ENCODE measurements at regions not wholly inside any gene's neighbourhood (a gene's known extent, or its start where the extent isn't known, plus 50 kb on each side); places are given as distances from the start of the nearest gene placed in this dataset.
"Not testable (repeated sequence)": the region's sequence is repeated elsewhere in the genome, so short reads cannot be mapped to it uniquely, and the experiment has no call there.

GRCh38 chrX:142861557-142861956, 164.2 kb upstream of the SPANXN4 start:
- H3K4me3 ChIP-seq (ENCODE audit: low read depth, low read length, poor library complexity, severe bottlenecking) = no peak overlapping the region
- no peak overlapping the region for H2AFZ ChIP-seq (ENCODE audit: low read length)
- no peak overlapping the region for H3K27ac ChIP-seq (ENCODE audit: low read depth, low read length, poor library complexity, severe bottlenecking)
- no peaks in the 10 kb centered on the region for H3K27me3 ChIP-seq (ENCODE audit: insufficient read depth, low read length)
- TF ChIP-seq EZH2 (IDR thresholded peaks at IDR 0.05; ENCODE audit: borderline replicate concordance, low read length) (no peak), CTCF (IDR thresholded peaks at IDR 0.05; ENCODE audit: low read length) (no peak)
- no peaks in the 10 kb centered on the region for H4K20me1 ChIP-seq (ENCODE audit: insufficient read depth, low read length)
- no peak overlapping the region for H3K9ac ChIP-seq (ENCODE audit: low read length)
- H3K4me1 ChIP-seq (ENCODE audit: insufficient read depth, low read length, severe bottlenecking) = no peaks in the 10 kb centered on the region
- no peaks in the 10 kb centered on the region for H3K9me3 ChIP-seq (ENCODE audit: low read length)
- H3K79me2 ChIP-seq (ENCODE audit: insufficient read depth, low read length) = no peaks in the 10 kb centered on the region
- no peaks in the 10 kb centered on the region for H3K36me3 ChIP-seq (ENCODE audit: insufficient read depth, low read length)
- no peak overlapping the region for H3K4me2 ChIP-seq (ENCODE audit: low read length)
- H3K9me2 ChIP-seq (ENCODE audit: low read depth, low read length) = no peaks in the 10 kb centered on the region
- no peaks in the 10 kb centered on the region for H3F3A ChIP-seq (ENCODE audit: insufficient read depth, low read length)

- H4K20me1 ChIP-seq (ENCODE audit: insufficient read depth, low read length); H3F3A ChIP-seq (ENCODE audit: insufficient read depth, low read length); H3K36me3 ChIP-seq (ENCODE audit: insufficient read depth, low read length); H2AFZ ChIP-seq (ENCODE audit: low read length); H3K9me3 ChIP-seq (ENCODE audit: low read length); H3K27ac ChIP-seq (ENCODE audit: low read depth, low read length, poor library complexity, severe bottlenecking); H3K4me3 ChIP-seq (ENCODE audit: low read depth, low read length, poor library complexity, severe bottlenecking); H3K79me2 ChIP-seq (ENCODE audit: insufficient read depth, low read length); H3K9me2 ChIP-seq (ENCODE audit: low read depth, low read length); H3K27me3 ChIP-seq (ENCODE audit: insufficient read depth, low read length); H3K4me1 ChIP-seq (ENCODE audit: insufficient read depth, low read length, severe bottlenecking); H3K9ac ChIP-seq (ENCODE audit: low read length); H3K4me2 ChIP-seq (ENCODE audit: low read length): not testable (repeated sequence)
These were observed 159.5 kb upstream of the SPANXN4 start for GRCh38 chrX:142866247-142866646.

- no peak overlapping the region for H3K4me2 ChIP-seq (ENCODE audit: low read length)
- H4K20me1 ChIP-seq (ENCODE audit: insufficient read depth, low read length) = no peaks in the 10 kb centered on the region
- H3K4me3 ChIP-seq (ENCODE audit: low read depth, low read length, poor library complexity, severe bottlenecking) = no peak overlapping the region
- H3K9ac ChIP-seq (ENCODE audit: low read length) = no peak overlapping the region
- no peaks in the 10 kb centered on the region for H3K9me2 ChIP-seq (ENCODE audit: low read depth, low read length)
- no peaks in the 10 kb centered on the region for H3K36me3 ChIP-seq (ENCODE audit: insufficient read depth, low read length)
- H3K9me3 ChIP-seq (ENCODE audit: low read length) = no peaks in the 10 kb centered on the region
- no peak overlapping the region for H3K27ac ChIP-seq (ENCODE audit: low read depth, low read length, poor library complexity, severe bottlenecking)
- H3K79me2 ChIP-seq (ENCODE audit: insufficient read depth, low read length) = no peaks in the 10 kb centered on the region
- no peaks in the 10 kb centered on the region for H3F3A ChIP-seq (ENCODE audit: insufficient read depth, low read length)
- H3K27me3 ChIP-seq (ENCODE audit: insufficient read depth, low read length) = no peaks in the 10 kb centered on the region
- no peaks in the 10 kb centered on the region for H3K4me1 ChIP-seq (ENCODE audit: insufficient read depth, low read length, severe bottlenecking)
- H2AFZ ChIP-seq (ENCODE audit: low read length) = no peak overlapping the region
- no peak for TF ChIP-seq CTCF (IDR thresholded peaks at IDR 0.05; ENCODE audit: low read length)
- TF ChIP-seq EZH2 (IDR thresholded peaks at IDR 0.05; ENCODE audit: borderline replicate concordance, low read length) = no peak
These were observed 152.5 kb upstream of the SPANXN4 start for GRCh38 chrX:142873214-142873613.

GRCh38 chrX:142884881-142885280, 140.8 kb upstream of the SPANXN4 start:
- Histone ChIP-seq H4K20me1 (ENCODE audit: insufficient read depth, low read length) (no peaks in the 10 kb centered on the region), H3K4me3 (ENCODE audit: low read depth, low read length, poor library complexity, severe bottlenecking) (no peak overlapping the region), H3K36me3 (ENCODE audit: insufficient read depth, low read length) (no peaks in the 10 kb centered on the region), H3K9ac (ENCODE audit: low read length) (no peak overlapping the region), H3K4me1 (ENCODE audit: insufficient read depth, low read length, severe bottlenecking) (no peaks in the 10 kb centered on the region), H3K9me3 (ENCODE audit: low read length) (no peaks in the 10 kb centered on the region), H3K27ac (ENCODE audit: low read depth, low read length, poor library complexity, severe bottlenecking) (no peak overlapping the region), H2AFZ (ENCODE audit: low read length) (no peak overlapping the region), H3K4me2 (ENCODE audit: low read length) (no peak overlapping the region), H3K9me2 (ENCODE audit: low read depth, low read length) (no peaks in the 10 kb centered on the region), H3K27me3 (ENCODE audit: insufficient read depth, low read length) (no peaks in the 10 kb centered on the region), H3K79me2 (ENCODE audit: insufficient read depth, low read length) (no peaks in the 10 kb centered on the region), H3F3A (ENCODE audit: insufficient read depth, low read length) (no peaks in the 10 kb centered on the region)
- no peak for TF ChIP-seq EZH2 (IDR thresholded peaks at IDR 0.05; ENCODE audit: borderline replicate concordance, low read length)
- no peak for TF ChIP-seq CTCF (IDR thresholded peaks at IDR 0.05; ENCODE audit: low read length)

Data from OCI-LY1 (cell line).